ENCODE measurements at regions not wholly inside any gene's neighbourhood (a gene's known extent, or its start where the extent isn't known, plus 50 kb on each side); places are given as distances from the start of the nearest gene placed in this dataset.

DNA sequence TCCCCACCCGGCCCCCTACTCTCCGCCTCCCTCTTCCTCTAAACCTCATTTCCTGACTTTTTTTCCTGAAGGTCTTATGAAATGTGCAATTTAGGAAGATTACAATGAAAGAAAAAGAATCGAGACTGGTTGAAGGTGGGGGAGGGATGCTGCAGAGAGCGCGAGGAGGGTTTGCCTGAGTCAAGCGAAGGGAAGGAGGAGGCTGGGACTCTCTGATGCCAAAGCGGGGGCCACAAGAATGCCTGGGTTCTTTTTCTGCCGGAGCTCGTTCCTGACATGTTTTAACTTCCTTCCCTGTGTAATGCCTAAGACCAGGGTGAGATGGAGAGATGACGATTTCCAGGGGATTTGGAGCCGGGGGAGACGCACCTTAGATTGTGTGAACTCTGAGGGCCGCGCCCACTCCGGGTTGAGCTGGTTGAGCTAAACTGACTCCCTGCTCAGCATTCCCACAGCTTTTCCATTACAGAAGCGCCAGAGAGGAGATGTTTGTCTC lies 270.5 kb upstream of the SORL1-AS1 start:
- no peak for DNase-seq (ENCODE audit: low spot score)
- intact Hi-C loops (cut with DNase I): loop anchor here (5.0 kb wide), 1 partner anchor 66 kb away; no protein-coding TSS in a partner anchor

DNA sequence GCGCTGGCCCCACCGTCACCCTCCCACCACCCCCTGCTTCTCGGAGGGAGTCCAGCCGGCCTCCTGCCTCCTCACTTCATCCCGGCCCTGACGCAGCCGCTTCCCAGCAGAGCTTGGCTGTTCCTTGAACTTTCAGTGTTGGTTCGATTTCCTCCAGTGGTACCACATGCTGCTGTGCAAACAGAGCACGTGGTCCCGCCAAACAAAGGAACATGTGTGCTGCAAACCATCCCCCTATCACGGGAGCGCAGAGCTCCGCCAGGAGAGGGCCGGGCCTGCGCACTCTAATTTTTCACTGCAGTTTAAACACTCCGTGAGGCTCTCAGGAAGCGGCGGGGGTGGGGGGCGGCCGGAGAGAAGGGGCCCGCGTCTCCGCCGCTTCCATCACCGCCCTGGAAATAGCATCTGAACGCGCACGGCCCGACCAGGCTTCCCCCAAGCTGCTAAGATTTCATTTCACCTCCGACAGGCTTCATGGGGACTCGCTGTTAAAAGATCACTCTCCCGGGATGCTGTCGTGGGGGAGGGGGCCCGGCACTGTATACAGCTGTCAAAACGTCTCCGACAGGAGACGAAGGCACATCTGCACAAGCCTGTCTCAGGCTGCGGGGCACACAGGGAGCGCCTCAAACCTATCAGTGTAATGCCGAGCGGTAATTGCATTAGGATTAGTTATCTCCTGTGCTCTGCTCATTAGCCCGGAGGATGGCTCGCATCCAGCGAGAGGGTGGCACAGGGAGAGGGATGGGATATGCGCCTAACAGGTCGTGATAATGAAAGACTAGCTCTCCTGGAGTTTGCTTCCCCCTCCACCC lies 269.9 kb upstream of the SORL1-AS1 start:
- intact Hi-C loops (cut with DNase I): loop anchor here (1.0 to 5.0 kb wide), 2 partner anchors 20 to 65 kb away; no protein-coding TSS in a partner anchor
- peak; percentile 91 for DNase-seq (ENCODE audit: low spot score)

DNA sequence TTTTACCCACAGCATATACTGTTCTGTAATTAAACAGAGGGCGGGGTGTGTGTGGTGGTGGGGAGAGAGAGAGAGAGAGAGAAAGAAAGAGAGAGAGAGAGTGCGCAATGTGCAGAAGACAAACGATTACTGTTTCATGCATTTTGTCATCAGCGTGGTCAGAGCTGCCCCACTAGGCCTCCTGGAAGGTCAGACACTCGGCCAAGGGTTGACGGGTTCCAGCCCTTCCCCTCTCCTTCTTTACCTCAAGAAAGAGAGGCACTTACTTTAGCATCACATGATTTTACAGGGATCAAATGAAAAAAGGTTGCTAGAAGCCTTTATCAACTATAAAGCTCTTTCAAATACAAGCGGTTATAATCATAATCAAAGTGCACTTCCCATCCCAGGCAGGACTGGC lies 269.2 kb upstream of the SORL1-AS1 start:
- intact Hi-C loops (cut with DNase I): loop anchor here (1.0 to 5.0 kb wide), 2 partner anchors 20 to 65 kb away; no protein-coding TSS in a partner anchor
- DNase-seq (ENCODE audit: low spot score): no peak

DNA sequence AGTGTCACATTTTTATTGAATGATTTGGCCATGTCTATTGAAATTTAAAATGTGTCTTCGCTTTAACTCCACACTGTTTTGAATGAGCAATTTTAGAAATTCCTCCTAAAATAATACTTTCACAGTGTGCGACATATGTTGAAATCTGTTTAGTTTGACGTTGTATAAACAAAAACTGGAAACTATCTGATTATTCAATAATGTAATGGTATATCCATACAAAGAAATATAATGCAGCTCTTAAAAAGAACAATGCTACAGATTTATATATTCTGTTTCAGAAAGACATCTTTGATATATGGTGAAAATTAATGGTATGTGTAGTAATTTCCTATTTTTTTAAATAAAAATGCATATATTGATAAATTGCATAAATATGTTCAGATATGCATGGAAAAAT lies 268.7 kb upstream of the SORL1-AS1 start:
- no peak for DNase-seq (ENCODE audit: low spot score)
- intact Hi-C loops (cut with DNase I): loop anchor here (5.0 kb wide), 1 partner anchor 64 kb away; no protein-coding TSS in a partner anchor

DNA sequence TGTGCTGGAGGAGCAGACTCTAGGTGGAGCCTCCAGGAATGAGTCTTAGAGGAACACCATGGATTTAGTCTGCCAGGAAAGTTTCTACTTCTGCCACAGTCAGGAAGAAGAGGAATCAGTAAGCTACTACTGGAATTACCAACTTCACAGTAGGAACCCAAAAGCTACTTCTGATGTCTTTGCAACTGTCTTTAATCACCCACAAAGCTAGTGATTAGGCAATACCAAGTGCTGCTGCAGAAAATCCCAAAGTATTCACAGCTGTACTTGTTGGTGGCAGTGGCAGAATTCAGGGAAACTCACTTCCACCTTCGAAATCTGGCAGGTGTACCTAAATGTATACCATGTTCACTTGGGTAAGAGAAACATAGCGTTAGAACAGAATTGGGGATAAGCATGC lies 264.5 kb upstream of the SORL1-AS1 start:
- intact Hi-C loops (cut with DNase I): no loop called here
- no peak for DNase-seq (ENCODE audit: low spot score)

DNA sequence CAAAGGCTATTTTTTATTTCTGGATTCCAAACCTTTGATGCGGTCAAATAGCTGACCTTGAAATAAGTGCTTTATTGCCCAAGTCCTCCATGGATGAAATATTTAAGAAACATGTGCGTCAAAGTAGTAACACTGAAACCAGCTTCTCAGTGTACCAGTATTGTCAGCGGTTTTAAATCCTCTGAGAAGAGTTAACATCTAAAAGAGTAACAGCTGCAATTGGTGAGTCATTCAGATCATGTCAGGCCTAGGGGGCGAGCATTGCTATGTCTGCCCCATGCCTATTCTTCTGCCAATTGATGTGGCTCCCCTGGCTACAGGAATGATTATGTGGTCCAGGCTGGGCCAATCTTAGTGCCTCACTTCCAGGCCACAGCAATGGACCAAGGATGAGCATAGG lies 263.3 kb upstream of the SORL1-AS1 start:
- no peak for DNase-seq (ENCODE audit: low spot score)

DNA sequence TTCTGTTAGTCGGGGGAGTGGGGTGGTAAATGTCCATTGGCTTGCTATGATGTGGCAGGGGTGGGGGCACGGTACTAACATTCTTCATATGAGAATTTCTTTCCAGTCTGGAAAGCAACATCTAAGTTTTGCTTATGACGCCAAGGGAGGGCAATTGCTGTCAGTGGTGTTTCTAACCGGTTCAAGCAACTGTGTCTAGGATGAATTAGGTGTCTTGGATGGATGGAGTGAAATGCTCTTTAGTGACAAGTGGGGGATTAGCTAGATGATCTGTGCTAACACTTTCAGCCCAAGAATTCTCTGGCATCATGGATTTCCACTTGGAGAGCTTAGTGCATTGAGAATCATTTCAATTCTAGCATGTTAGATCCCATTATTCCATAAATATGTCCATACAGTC lies 262.6 kb upstream of the SORL1-AS1 start:
- intact Hi-C loops (cut with DNase I): no loop called here
- no peak for DNase-seq (ENCODE audit: low spot score)

More for the DNA sequence above, 263.3 kb upstream of the SORL1-AS1 start:
- intact Hi-C loops (cut with DNase I): no loop called here

DNA sequence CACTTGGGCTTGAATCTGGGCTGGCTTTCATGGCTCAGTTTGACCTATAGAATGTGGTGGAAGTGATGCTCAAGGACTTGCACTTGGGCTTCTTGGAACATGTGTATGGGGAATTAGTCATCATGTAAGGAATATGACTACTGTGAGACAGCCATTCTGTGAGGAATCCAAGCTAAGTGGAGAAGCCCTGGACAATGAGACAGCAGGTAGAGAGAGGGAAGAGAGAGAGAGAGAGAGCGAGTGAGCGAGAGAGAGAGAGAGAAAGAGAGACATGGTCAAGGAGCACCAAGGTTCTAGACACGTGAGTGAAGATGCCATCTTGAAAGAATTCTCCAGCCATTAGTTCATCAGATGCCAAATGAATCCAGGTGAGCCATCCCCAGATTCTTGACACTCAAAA lies 261.6 kb upstream of the SORL1-AS1 start:
- no peak for DNase-seq (ENCODE audit: low spot score)

DNA sequence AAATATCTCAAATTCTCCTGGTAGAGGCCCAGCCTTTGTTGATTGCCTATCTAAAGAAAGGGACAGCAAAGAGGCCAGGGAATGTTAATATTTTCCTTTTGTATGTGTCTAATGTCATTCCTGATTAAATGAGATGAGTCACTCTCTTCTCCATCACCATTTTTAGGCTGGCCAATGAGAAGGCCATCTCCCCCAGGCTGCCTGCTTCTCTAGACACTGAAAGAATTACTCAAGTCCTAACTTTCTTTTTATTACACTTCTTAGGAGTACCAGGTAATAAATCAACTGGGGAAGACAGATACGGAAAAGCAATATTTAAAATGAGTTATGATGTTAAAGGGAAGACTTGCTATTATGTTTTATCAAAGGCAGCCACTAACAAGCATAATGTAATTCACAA lies 259.2 kb upstream of the SORL1-AS1 start:
- DNase-seq (ENCODE audit: low spot score): no peak
- intact Hi-C loops (cut with DNase I): no loop called here

More for the DNA sequence above, 261.6 kb upstream of the SORL1-AS1 start:
- intact Hi-C loops (cut with DNase I): no loop called here

DNA sequence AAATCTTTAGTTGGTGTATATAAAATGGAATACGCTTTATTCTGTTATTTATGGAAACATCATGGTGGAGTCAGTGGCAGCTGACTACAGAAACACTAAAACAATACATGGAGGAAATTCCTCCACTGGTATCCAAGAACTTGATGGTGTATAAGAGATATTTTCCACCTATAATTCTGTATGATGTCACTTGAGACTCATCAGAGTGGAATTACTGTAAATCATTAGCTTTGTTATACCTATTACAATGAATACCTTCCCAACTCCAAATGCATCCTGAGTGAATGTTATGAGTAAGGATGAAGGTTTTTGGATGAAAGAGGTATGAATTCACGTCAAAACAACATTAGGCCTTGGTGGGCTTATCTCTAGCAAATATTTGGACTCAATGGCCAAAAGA lies 258.5 kb upstream of the SORL1-AS1 start:
- DNase-seq (ENCODE audit: low spot score): no peak
- intact Hi-C loops (cut with DNase I): no loop called here

DNA sequence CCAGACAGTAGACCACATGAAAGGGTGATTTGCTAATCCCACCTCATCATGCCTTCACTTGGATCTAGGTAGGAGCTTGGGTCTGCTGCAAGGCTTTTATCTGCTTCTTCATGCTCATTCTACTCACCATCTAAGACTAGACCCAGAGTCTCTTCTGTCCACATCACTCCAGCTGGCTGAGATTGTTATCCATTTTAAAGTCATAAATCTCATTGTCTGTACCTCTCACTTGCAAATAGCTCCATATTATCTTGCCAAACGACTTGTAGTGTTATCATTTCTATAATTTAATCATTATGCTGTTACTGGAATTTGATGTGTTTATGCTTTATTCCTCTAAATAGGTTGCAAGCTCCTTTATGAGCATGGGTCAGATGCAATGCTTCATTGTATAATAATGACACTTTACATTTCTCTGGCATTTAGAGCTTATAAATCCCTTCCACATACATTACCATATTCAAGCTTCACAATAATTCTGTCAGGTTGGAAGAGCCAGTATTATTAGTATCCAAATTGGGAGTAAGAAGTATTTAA lies 254.2 kb upstream of the SORL1-AS1 start:
- no peak for DNase-seq (ENCODE audit: low spot score)
- intact Hi-C loops (cut with DNase I): no loop called here

DNA sequence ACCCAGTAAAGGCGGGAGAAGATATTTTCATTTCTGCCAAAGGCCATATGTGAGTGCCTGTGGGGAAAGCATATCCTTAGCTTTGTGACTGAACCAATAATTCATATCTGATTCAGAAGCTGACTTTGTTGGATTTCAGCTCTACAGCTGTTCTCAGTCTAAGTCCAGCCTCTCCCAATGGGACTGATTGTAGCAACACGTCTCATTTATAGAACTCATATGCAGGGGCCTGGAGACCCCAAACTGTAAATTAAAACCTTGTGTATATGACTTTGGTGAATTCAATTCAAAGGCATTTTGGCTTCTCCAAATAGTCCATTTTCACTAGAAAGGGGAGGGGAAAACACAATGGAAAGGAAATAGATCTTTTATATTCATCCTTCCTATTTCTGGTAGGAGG lies 250.4 kb upstream of the SORL1-AS1 start:
- no peak for DNase-seq (ENCODE audit: low spot score)
- intact Hi-C loops (cut with DNase I): no loop called here

DNA sequence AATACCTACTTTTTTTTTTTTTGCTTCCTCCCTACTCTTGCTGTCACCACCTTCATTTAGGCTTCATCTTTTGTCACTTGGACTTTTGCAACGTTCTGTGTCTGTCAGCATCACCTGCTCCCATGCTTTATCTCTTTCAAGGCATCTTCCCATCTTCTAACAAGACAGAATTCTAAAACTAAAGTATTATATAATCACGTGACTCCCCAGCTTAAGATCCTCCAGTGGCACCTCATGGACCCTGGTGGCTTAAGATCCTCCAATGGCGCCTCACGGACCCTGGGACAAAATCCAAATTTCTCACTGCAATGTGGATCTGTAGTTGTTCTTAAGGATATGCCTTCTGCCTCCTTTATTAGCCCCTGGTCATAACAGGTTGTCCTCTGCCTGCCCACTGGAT lies 248.2 kb upstream of the SORL1-AS1 start:
- DNase-seq (ENCODE audit: low spot score): no peak
- intact Hi-C loops (cut with DNase I): no loop called here

DNA sequence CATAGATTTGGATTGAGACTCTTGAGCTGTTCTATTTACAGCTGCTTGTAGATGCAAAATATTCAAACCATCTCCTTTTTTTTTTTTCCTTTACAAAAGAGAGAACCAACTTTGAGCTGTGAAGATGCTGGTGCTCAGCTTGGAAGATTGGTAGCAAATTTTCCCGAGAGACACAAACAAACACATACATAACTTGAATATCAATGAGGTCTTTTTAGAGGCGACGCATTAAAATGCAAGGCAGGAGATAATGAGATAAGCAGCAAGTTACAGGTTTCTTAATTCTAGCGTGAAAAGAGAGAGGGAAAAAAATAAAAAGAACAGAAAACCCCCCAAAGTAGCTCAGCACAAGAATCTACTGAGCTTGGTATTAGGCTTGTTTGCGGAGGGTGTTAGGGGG lies 247.0 kb upstream of the SORL1-AS1 start:
- intact Hi-C loops (cut with DNase I): no loop called here

DNA sequence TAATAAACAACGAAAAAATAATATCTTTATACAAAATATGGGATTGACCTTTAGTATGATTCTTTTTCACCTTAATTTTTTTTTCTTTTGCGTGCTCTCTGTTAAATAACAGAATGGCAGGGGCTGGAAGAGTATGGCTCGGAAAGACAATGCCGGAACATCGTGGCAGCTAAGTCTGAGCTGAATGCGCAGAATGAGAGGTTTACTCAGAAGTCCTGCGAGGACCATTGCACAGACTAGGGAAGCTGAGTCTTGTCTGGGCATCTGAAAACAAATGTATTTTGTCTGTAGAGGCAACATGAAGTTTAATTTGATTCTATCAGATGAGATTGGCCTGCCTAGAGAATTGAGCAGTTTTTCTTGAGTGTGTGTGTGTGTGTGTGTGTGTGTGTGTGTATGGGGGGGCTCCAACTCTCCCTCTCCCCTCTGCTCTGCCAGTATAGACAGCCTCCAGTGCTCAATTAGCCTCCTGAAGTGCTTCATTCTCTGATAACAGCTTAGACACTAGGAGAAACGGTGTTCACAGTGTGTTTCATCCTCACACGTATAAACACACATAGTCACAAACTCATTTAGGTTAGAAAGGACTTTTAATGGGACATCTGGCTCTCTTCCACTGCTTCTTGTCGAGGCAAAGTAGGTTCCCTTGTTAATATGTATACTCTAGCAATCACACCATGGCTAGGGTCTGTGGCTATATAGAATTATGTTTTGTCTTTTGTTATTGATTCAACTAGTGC lies 244.3 kb upstream of the SORL1-AS1 start:
- no peak for DNase-seq (ENCODE audit: low spot score)
- intact Hi-C loops (cut with DNase I): loop anchor here (2.0 kb wide), 1 partner anchor 46 kb away; no protein-coding TSS in a partner anchor

More for the DNA sequence above, 247.0 kb upstream of the SORL1-AS1 start:
- DNase-seq (ENCODE audit: low spot score): no peak

DNA sequence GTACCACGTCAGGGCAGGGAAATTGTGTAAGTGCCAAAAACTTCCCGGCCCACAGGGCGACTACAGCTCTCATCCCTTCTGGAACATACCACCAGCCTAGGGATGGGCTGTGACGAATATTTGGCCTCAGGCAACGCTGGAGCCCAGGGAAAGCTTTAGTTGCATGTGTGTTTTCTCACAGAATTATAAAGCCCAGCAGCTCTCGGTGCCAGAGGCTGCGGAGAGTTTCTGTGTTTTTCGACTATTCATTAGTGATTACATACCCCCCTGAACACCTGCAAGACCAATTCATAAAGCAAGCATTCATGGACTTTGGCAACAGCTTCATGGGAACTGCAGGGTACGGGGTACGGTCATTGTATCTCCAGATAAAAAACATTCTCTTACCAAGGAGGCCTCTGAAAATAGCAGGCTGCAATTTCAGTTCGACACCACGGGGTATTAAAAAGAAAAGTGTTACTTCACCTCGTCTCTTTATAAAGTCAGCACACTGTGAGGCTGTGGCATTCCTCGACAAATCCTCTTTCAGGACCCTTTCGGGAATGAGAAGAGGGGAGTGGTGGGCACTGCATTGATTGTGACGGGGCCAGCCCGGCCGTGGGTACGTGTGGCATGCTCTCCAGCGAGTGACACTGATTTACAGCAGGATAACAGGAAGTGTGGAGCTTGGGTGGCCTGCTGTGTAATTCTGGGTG lies 243.6 kb upstream of the SORL1-AS1 start:
- DNase-seq (ENCODE audit: low spot score): no peak
- intact Hi-C loops (cut with DNase I): loop anchor here (2.0 kb wide), 1 partner anchor 46 kb away; no protein-coding TSS in a partner anchor

DNA sequence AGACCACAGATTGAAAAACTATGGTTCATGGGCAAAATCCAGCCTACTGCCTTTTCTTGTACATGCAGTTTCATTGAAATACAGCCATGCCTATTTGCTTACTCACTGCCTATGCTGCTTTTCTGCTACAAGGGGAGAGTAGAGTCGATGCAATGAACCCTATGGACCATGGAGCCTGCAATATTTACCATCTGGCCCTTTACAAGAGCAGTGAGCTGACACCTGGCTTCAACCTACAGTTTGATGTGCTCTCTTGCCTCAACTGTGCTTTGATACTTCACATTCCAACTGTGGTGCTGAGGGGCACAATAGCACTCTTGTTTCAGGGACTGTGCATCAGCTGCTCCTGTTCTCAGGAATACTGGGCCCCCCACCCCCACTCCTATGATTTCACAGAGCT lies 239.5 kb upstream of the SORL1-AS1 start:
- intact Hi-C loops (cut with DNase I): no loop called here
- DNase-seq (ENCODE audit: low spot score): no peak

DNA sequence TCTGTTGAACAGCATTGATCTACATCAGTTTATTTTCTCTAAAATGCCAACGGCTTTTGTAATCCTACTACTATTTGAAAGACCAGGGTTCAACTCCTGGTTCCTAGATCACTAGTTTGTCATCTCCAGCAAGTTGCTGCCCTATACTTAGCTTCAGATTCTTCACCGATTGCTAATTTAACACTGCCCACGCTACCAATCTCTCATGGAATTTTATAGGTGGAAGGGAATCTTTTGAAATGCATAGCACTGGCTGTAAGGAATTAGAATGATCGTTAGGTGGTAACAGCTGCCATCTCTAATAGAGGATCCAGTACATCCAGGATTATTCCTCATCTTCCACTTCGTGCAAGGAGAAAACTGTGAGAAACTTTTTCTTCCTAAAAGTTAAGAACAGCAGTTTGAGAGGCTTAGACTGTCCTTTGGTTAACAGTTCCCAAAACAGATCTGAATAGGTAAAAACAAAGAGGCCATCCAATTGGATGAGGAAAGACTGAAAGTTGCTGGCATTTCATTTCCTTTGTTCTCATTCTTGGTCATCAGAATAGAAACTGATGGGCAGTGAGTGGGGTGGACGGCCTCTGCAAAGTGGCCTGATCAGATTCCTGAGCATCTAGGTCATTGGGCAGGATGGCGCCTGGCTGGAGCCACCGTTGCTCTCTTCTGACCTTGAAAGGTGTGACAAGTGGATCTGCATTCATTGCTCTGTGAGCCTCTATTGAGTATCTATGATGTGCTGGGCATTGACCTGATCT lies 236.3 kb upstream of the SORL1-AS1 start:
- intact Hi-C loops (cut with DNase I): no loop called here
- DNase-seq (ENCODE audit: low spot score): no peak

DNA sequence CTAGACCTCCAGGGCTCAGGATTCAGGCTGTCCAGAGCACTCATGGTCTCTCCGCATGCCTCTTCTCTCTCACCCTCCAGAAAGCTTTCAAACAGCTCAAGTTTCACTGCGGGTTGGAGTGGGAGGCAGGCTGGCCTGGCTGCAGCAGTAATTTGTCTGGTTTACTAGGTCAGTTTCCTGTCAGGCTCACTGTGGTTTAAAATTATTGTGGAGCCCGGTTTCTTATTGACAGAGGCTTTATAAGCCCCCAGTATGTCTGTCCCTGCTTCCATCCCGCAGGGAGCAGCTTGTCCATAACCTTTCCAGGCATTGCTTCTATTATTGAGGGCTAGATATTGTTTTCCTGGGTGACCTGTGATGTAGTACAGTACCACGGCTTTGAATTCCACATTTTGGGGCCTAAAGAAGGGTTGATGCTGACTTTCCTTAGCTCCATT lies 235.3 kb upstream of the SORL1-AS1 start:
- intact Hi-C loops (cut with DNase I): no loop called here
- no peak for DNase-seq (ENCODE audit: low spot score)

Measured in cardiac septum (tissue), 1 donor.